Loucy (cell line): ENCODE measurements at regions not wholly inside any gene's neighbourhood (a gene's known extent, or its start where the extent isn't known, plus 50 kb on each side); places are given as distances from the start of the nearest gene placed in this dataset.

Experiments used
- H2AFZ ChIP-seq: fragments of 200-600 bp; sonication (generic); 2 replicates; pipeline ENCODE4 v1.6.0; 2016; ENCODE audit warnings: antibody characterized with exemption, mild to moderate bottlenecking, low read length, moderate library complexity
- H3F3A ChIP-seq: fragments of 200-600 bp; 2 replicates; pipeline ENCODE4 v1.6.0; 2016; ENCODE audit warnings: antibody characterized with exemption, low read depth, mild to moderate bottlenecking
- H3K27me3 ChIP-seq: fragments of 200-600 bp; sonication (generic); 2 replicates; pipeline ENCODE4 v1.6.1; 2014; ENCODE audit warnings: low read length, mild to moderate bottlenecking; ENCODE audit not compliant: insufficient read depth, poor library complexity, severe bottlenecking
- H3K36me3 ChIP-seq: fragments of 200-600 bp; sonication (generic); 2 replicates; pipeline ENCODE4 v1.6.1; 2016; ENCODE audit warnings: low read length; ENCODE audit not compliant: insufficient read depth
- H3K4me1 ChIP-seq: fragments of 200-600 bp; sonication (generic); 2 replicates; pipeline ENCODE4 v1.5.1; 2014; ENCODE audit warnings: low read length, mild to moderate bottlenecking; ENCODE audit not compliant: insufficient read depth, poor library complexity, severe bottlenecking
- H3K4me2 ChIP-seq: fragments of 200-600 bp; sonication (generic); 2 replicates; pipeline ENCODE4 v1.6.0; 2014; ENCODE audit warnings: antibody characterized with exemption, low read length, low read depth, mild to moderate bottlenecking; ENCODE audit not compliant: poor library complexity, severe bottlenecking
- H3K4me3 ChIP-seq: fragments of 200-600 bp; sonication (generic); 2 replicates; pipeline ENCODE4 v1.5.1; 2014; ENCODE audit warnings: low read length, mild to moderate bottlenecking, mixed read lengths; ENCODE audit not compliant: poor library complexity, severe bottlenecking
- H3K79me2 ChIP-seq: fragments of 200-600 bp; sonication (generic); 2 replicates; pipeline ENCODE4 v1.6.1; 2014; ENCODE audit warnings: low read length; ENCODE audit not compliant: insufficient read depth
- H3K9ac ChIP-seq: fragments of 200-600 bp; sonication (generic); 2 replicates; pipeline ENCODE4 v1.6.0; 2014; ENCODE audit warnings: mild to moderate bottlenecking, low read depth, low read length, moderate library complexity; ENCODE audit not compliant: poor library complexity, severe bottlenecking
- H3K9me2 ChIP-seq: fragments of 200-600 bp; sonication (generic); replicated peaks from 2 replicates; pipeline ENCODE4 v1.6.1; 2016; ENCODE audit warnings: low read depth, low read length, mixed read lengths
- H3K9me3 ChIP-seq: fragments of 200-600 bp; sonication (generic); 2 replicates; pipeline ENCODE4 v1.6.1; 2014; ENCODE audit warnings: mild to moderate bottlenecking, antibody characterized with exemption, low read length, low read depth; ENCODE audit not compliant: insufficient read depth
- H4K20me1 ChIP-seq: fragments of 200-600 bp; sonication (generic); 2 replicates; pipeline ENCODE4 v1.6.0; 2014; ENCODE audit warnings: antibody characterized with exemption, low read length, mild to moderate bottlenecking; ENCODE audit not compliant: insufficient read depth, poor library complexity, severe bottlenecking
- EZH2phosphoT487 ChIP-seq: fragments of 200-600 bp; IDR thresholded peaks from 2 replicates; pipeline ENCODE4 v1.6.1; 2018; ENCODE audit warnings: antibody characterized with exemption, mild to moderate bottlenecking, moderate library complexity, borderline replicate concordance
- TF ChIP-seq, protein P1 (sequence below): fragments of 200-600 bp; sonication (generic); conservative IDR thresholded peaks from 2 replicates; pipeline ENCODE4 v1.5.1; 2014; ENCODE audit warnings: mild to moderate bottlenecking, antibody characterized with exemption, low read length

DNA sequence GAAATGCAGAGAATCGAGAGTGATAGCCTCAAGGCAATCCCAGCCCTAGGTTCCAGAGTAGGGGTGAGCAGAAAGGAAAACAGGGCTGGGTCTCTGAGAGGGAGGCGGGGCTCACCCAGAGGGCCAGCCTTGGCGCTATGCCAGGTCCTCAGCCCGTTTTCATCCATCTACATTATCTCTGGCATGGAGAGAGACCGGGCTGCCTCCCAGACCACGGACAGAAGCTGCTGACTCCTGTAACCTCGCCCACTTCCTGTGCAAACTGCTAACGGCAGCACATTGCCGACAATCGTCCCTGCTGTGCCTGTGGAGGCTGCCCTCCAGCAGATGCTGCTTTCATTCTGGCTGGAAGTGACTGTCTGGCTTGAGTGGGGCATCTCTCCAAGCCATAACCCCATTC, 569.1 kb downstream of the NPHP4 start:
- Histone ChIP-seq H3F3A (no peaks in the 10 kb centered on the region), H3K27me3 (no peaks in the 10 kb centered on the region), H3K36me3 (no peaks in the 10 kb centered on the region), H3K9me3 (no peaks in the 10 kb centered on the region; the same call in 1 of the 2 replicates), H3K9me2 (no peaks in the 10 kb centered on the region), H3K4me2 (peak overlapping the region; percentile 57), H2AFZ (no peak overlapping the region), H3K9ac (peak overlapping the region; percentile 67), H3K4me1 (peaks cover 28% of the 10 kb centered on the region), H3K4me3 (peak overlapping the region; percentile 57), H3K79me2 (no peaks in the 10 kb centered on the region), H4K20me1 (no peaks in the 10 kb centered on the region)
- TF ChIP-seq EZH2phosphoT487, result no peak
- TF ChIP-seq, protein P1, sequence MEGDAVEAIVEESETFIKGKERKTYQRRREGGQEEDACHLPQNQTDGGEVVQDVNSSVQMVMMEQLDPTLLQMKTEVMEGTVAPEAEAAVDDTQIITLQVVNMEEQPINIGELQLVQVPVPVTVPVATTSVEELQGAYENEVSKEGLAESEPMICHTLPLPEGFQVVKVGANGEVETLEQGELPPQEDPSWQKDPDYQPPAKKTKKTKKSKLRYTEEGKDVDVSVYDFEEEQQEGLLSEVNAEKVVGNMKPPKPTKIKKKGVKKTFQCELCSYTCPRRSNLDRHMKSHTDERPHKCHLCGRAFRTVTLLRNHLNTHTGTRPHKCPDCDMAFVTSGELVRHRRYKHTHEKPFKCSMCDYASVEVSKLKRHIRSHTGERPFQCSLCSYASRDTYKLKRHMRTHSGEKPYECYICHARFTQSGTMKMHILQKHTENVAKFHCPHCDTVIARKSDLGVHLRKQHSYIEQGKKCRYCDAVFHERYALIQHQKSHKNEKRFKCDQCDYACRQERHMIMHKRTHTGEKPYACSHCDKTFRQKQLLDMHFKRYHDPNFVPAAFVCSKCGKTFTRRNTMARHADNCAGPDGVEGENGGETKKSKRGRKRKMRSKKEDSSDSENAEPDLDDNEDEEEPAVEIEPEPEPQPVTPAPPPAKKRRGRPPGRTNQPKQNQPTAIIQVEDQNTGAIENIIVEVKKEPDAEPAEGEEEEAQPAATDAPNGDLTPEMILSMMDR, result no peak

GRCh38 chr1:5419501-5419900, 572.7 kb downstream of the NPHP4 start:
- TF ChIP-seq EZH2phosphoT487, result no peak
- TF ChIP-seq, protein P1, result no peak
- Histone ChIP-seq H3K4me3 (no peak overlapping the region), H3K9ac (no peak overlapping the region), H3K79me2 (no peaks in the 10 kb centered on the region), H3K4me1 (peaks cover 28% of the 10 kb centered on the region), H3K4me2 (no peak overlapping the region), H4K20me1 (no peaks in the 10 kb centered on the region), H3K36me3 (no peaks in the 10 kb centered on the region), H3K9me2 (no peaks in the 10 kb centered on the region), H3K9me3 (no peaks in the 10 kb centered on the region; the same call in 1 of the 2 replicates), H3F3A (no peaks in the 10 kb centered on the region), H3K27me3 (no peaks in the 10 kb centered on the region), H2AFZ (no peak overlapping the region)

DNA sequence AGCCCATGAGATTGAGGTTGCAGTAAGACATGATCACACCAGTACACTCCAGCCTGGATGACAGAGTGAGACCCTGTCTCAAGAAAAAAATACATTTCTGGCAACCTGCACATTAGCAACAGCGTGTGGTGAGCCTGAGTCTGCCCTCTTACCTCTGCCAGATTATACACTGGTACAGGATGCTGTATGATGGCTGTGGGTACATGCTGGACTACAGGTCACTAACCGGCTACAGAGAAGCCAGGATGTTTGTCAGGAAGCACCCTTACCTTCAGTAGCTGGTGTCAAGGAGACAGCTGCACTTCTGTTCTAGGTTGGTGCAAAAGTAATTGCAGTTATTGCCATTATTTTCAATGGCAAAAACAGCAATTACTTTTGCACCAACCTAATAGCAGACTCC, 575.7 kb downstream of the NPHP4 start:
- Histone ChIP-seq H3K4me3 (no peak overlapping the region), H3K27me3 (no peaks in the 10 kb centered on the region), H3K9me2 (no peaks in the 10 kb centered on the region), H3K36me3 (no peaks in the 10 kb centered on the region), H2AFZ (no peak overlapping the region), H3K79me2 (no peaks in the 10 kb centered on the region), H3K4me2 (no peak overlapping the region), H3K9ac (no peak overlapping the region), H3K9me3 (peaks cover 4% of the 10 kb centered on the region; the same call in 1 of the 2 replicates), H3F3A (no peaks in the 10 kb centered on the region), H3K4me1 (peaks cover 5% of the 10 kb centered on the region), H4K20me1 (no peaks in the 10 kb centered on the region)
- TF ChIP-seq, protein P1, result no peak
- no peak for TF ChIP-seq EZH2phosphoT487
